HG03354 (cell line): ENCODE measurements at regions not wholly inside any gene's neighbourhood (a gene's known extent, or its start where the extent isn't known, plus 50 kb on each side); places are given as distances from the start of the nearest gene placed in this dataset.

Experiments
- ATAC-seq: cut with Tn5 transposase; IDR thresholded peaks from one replicate; pipeline ENCODE4 v1.9.1; 2021; ENCODE audit warnings: mild to moderate bottlenecking; ENCODE audit not compliant: unreplicated experiment, poor library complexity, severe bottlenecking

DNA sequence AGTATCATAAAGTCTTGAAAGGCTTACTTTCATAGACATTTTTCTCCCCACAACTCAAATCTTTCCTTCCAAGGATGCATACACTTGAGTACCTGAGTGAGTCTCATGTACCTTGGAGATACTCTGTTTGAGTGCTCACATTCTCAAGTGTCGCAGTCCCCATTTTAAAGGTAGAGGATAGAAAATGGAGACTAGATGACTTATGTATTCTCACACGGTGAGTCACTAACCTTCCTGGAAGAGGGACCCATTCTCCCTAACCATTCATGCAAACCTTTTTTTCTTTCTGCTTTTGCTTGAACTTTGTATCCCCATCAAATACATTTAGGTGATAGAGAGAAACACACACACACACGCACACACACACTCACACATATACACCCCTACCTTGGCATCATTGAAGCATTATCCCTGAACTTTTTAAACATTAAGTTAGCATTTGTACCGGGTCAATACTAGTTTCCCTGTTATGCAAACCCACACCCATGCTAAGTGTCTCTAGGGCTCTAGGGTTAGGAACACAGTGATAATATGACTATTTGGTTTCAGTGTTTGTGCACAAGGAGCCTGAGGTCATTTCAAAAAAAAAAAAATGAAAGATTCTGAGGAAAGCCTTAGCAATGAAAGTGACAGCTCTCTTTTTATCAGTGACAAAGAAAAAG lies 236.2 kb downstream of the IKZF2 start:
- ATAC-seq = peak; percentile 75

DNA sequence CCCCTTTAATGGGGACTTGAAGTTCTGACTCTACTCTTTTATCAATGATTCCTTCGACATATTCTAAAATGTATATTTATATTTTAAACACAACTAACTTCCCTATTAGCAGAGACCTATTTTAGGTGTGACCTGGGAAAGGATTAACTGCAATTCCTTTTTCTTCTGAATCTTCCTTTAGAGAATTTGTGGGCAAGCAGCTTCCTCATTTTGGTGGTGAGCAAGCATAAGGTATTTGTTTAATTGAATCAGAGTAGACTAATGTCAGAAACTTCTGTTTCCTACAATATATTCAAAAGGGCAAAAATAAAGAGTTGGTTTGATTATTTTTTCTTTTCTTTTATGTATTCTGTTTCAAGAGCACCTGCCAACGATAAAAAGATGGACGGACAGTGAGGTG lies 237.0 kb downstream of the IKZF2 start:
- peak; percentile 27 for ATAC-seq

DNA sequence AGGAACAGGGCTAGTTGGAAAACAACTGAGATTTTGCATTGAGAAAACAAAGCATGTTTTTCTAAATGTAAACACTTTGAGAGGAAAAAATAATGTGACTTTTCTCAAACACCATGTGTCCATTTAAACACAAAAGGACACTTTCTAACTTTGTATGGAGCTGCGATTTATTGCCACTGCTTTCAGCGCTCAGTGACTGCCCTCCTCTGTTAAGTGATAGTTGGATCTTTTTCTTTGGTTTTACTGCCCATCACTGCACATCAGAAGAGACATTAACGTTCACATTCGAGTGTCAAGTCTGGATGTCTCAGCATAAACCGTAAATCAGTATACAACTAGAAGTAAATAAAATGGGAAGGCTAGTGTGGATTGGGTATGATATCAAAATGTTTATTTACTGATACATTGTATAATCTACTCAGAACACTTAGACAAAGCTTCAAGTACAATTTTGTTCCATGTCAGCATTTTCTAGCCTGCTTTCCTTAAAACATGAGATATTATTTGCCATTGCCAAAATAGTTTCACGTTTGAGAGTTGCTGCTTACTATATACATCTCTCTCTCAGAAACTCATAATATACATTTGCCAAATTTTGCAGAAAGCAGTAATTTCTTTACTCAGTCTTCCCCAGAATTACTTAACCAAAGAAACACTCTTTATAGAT lies 237.6 kb downstream of the IKZF2 start:
- no peak for ATAC-seq

DNA sequence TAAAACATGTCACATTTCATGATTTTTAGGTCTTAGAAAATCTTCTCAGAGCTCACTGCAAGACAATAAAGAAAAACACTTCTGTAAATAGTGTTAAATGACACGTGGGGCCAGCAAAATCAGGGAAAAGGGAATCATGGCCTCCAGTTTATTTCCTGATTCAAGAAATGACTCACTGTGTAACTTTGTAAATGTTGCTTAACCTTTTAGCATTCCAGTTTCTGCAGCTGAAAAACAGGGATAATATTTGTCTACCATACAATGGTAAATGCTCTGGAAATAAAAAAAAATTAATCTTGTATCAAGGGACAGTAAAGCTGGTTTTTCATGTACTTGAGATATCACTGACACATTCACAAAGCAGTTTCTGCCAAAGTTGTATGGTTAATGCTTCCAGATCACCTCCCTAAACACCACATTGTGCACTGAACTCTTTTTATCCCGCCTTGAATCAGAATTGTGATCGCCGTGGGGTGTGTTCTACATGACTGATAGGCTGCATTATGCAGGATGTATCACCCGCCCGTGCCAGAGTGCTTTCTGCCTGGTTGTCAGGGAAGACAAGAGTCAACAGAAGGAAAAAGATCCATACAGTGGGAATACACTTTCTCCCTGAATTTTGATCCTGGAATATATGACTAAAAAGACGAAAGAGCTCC lies 238.8 kb downstream of the IKZF2 start:
- ATAC-seq = no peak

DNA sequence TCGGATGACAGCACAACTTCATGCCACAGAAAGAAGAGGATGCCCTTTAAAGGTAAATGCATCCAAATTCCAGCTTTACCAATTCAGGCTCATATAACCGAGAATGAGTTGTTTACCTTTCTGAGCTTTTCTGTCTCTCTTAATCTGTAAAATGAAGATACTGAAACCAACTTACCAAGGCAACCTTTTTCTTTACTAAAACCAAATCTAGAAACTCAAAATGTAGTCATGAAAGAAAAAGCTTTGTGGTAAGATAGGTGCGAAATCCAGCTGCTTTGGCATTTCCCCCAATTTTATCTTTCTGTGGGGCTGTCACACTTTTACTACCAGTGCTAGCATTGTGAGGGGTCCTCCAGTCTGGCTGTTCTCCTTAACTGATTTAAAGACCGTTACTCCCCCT lies 240.4 kb downstream of the IKZF2 start:
- peak; percentile 47 for ATAC-seq

DNA sequence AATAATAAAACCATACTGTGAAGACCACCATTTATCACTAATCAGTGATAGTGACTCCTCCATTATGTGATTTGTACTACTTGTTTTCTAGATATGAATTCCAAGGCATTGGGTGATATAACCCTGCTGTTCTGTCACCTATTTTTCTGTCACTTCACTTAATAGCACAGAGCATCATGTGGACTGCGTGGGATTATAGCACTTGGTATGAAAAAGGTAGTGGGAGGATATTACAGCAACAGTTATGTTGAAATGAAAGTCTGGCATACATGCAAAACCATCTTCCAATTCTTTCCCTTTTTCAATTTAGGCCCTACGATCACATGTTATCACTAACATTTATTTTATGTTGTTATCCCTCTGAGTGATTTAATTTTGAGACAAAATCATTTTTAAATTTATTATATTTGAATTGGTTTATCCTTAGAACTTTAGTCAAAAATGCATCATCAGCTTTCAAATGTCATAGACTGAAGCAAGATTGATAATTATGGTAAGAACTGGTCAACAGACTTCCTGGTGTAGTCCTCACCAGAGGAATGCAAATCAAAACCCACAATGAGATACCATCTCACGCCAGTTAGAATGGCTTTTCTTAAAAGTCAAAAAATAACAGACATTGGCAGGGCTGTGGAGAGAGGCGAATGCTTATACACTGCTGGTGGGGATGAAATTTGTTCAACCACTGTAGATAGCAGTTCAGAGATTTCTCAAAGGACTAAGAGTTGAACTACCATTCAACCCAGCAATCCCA lies 242.6 kb downstream of the IKZF2 start:
- no peak for ATAC-seq

DNA sequence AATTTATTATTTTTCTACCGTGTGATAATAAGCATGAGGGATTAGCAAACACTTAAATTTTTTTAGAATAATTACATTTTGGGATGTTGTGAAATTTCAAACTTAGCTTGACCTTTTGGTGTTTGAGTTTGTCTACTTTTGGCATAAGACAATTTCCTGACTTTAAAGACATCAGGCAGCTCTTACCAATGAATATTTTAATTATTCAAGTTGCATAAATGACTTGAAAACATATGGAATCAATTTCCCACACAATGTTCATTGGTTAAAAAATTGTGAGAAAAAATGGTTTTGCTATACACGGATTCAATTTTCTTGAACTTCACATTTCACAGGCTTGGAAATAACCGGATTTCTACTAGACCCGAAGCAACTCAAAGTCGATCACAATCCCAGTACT lies 243.4 kb downstream of the IKZF2 start:
- ATAC-seq = no peak

DNA sequence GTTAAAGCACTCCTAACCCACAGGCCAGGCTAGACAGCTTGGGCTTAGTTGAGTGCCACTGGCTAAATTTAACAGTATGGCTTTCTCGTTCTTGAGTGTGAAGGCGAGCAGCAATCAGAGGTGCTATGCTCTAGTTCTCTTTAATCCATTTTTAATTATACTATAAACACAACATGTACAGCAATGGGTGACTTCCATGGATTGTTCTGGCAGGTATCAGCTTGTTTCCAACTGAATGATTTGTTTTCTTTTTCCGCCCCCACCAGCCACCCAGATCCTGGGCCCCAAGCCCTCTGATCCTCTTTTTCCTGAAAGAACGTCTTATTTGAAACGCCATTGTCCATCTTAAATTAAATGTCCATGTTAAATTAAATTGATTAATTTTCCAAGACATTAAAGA lies 244.8 kb downstream of the IKZF2 start:
- no peak for ATAC-seq

DNA sequence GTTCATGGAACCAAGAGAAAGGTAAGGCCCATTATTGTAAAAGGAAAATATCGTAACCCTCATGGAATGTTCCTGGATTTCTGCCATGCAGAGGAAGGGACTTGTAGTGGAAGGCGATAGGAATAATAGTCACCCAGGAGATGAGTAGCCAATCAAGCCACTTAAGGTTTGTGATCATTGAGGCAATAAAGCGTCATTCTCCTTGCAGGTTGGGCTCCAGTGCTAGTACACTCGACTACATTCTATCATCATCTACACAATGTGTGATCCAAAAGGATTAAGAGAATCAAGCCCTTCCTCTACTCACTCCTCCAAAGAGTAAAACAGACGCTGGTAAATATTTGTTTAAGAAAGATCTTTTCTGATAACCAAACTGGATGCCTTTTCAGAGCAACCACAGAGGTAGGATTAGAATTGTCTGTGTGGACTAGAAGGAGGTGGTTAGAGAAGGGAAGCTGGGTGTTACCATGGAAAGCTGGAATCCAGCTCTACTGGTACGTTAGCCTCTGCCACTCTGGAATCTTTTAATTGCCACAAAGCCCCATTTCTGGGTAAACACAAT lies 245.7 kb downstream of the IKZF2 start:
- no peak for ATAC-seq

DNA sequence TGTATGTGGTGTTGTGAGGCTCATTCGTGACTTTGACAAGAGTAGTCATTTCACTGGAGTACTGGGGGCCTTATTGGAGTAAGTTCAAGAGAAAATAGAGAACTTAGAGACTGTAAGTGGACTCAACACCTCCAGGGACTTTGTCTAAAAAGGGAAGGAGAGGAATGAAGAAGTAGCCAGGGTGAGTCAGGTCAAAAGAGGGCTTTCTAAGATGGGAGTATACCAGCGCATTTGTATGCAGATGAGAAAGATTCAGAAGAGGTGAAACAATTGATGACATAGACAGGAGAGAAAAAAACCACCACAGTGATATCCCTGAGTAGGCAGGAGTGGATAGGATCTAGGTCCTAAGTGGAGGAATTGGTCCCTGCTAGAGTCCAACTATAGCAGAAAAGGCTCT lies 246.8 kb downstream of the IKZF2 start:
- no peak for ATAC-seq

DNA sequence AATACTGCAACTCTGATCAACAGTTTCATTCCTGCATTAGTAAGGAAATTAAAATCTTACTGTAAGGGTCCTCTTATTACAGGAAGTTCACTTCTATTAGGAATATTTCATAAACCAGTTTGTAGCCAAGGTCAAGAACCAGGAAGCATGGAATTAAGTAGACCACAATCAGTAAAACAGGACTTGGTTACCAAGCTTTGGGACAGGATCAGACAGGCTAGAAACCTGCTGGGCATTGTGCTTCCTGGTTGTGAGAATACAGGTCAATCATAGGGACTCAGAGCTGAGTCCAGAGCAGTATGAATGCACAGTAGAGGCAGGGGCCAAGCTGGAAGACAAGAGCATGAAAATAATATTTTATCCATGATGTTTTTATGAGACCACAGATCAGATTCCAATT lies 248.0 kb downstream of the IKZF2 start:
- ATAC-seq = no peak

DNA sequence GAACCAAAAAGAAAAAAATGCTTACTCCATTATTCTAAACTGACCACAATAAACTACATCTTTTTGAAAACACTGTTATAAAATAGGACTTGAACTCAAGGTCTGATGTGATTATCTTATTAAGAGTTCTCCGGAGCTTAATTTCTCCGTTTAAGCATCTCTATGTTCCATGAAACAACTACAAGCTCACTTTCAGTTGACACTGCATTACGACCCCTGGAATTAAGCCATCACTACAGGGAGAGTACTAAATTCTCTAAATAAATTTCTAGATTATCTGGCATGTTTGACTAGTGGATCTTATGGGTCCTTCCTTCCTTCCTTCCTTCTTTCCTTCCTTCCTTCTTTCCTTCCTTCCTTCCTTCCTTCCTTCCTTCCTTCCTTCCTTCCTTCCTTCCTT lies 249.0 kb downstream of the IKZF2 start:
- ATAC-seq = no peak

DNA sequence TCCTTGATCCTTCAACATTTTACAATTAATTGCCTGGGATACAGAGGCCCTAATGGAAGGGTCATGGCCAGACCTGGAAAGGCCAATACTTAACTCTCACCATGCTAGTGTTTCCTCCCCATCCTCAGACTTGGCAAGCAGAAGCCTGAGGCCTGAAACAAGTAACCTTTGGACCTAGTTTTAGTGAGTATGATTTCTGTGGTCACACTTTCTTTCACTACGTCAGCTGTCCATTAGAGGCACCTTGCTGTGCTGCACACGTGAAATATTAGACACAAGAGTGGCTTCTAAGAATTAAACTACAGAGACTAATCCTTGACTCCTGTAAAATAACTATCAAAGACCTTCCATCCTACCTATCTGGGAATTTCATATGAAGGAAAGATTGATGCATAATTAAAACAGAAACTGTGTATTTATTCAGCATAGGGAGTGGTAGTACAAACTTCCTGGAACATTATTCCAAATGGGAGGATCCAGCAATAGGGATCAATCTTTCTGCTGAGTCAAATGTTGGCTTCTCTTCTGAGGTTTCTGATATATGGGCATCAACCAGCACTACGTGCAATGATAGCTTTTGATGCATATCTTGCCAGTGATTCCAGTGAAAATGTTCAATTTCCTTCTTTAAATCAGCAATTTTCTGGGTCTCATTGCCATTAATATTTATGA lies 249.7 kb downstream of the IKZF2 start:
- no peak for ATAC-seq

DNA sequence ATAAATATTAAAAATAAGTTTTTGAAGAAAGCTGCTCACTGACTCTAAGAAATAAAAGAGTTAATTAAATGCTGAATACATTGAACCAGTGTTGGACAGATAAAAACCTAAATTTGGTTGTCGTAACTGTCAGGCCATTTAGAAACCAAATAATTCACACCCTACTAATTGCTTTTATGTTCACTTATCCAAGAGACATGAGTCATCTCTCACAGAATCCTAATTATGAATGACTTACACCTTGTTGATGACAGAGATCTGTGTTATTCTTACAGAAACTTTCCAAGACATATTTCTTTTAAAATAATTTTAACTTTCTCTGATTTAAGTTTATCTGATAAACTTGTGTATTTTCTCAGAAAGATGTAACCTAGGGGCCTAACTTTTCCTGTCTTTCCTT lies 250.7 kb downstream of the IKZF2 start:
- ATAC-seq = no peak

DNA sequence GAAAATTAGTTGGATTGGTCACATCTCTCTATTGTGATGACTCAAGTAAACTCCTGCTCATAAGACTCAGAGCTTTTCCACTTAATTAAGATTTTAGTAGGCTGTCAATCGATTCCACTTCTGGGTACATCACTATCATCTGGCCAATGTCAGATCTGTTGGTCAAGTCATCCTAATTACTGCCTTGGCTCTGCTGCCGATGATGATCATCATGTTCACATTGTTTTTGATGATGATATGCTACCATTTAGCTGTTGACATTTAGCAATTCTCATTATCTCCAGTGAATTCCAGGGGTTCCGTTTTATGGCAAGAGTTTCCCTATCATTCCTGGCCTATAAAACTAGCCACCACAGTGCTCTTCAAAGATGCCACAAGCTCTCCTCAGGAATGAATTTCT lies 253.4 kb downstream of the IKZF2 start:
- no peak for ATAC-seq

DNA sequence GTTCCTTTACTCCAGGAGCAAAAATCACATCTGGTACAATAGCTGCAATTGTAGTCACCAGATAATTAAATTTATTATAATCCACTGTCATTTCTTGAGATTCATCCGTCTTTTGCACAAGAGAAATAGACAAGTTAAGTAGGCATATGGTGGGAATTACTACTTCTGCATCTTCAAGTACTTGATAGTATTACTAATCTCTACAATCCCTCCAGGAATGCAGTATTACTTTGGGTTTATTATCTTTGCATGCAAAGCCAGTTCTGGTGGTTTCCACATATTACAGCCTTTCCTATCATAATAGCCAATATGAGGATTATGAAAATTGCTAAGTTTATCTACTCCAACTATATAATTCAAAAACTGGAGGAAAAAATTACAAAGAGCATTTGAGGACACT lies 254.1 kb downstream of the IKZF2 start:
- no peak for ATAC-seq

DNA sequence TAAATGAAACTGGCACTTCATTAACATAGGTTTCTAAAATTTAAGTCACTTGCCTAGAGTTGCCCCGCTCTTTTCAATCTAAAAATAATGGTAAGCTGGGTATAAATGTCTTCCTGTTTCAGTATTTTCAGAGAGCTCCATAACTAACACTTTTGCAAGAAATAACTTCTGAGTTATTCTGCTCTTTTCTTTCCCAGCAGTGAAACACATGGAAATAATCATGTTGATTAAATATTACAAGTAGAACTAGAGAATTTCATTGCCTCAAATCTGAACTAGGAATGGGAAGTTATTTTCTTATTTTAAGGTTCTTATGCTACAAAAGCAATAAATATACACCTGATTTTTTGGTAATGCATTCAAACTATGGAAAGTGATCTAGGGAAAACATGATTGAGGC lies 257.4 kb downstream of the IKZF2 start:
- ATAC-seq = no peak

DNA sequence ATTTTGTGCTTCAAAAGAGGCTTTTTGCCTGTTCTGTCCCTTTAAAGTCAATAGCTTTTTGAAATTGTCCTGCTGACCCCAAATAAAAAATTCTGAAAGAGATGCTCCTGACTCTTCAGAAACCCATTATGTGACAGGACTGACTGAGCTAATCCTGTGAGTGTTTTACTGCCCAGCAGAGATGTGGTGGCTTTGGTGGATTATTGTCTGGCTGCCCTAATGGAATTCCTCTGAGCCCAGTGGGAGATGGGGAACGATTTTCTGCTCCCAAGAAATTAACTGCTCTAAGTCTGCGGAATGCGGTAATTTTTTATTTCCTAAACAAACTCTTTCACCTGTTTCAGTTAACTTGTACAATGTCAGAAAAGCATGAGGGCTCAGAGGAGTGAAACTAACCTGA lies 258.2 kb downstream of the IKZF2 start:
- ATAC-seq = no peak

DNA sequence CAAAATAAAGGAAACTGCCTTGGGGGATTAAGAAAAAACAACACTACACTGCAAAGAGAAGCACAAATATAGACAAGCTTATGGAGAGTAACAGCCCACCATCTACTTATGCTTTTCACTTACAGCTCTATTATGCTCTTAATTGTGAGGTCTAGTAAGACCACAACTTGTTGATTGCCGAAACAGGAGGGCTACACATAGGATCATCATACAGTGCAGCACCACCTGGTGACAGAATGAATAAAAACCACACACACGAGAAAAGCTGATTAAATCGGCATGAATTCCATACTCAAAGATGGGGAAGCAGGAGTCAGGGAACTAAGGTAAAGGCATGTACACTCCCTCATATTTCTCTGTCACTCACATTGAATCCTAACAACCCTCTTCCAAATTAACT lies 259.2 kb downstream of the IKZF2 start:
- ATAC-seq = no peak

DNA sequence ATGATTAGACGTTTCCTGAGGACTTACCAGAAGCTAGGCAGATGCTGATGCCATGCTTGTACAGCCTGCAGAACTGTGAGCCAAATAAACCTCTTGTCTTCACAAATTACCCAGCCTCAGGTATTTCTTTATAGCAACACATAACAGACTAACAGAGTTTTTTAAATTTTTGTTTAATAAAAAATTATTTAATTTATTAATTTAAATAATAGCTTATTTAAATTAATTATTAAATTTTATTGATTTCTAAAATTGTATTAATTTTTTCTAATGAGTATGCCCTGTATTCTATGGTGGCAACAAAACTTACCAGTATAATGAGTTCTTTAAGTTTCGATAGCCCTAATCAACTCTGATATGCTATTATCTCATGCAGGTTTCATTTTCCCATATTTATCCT lies 259.8 kb downstream of the IKZF2 start:
- ATAC-seq = no peak
